ENCODE measurements at regions not wholly inside any gene's neighbourhood (a gene's known extent, or its start where the extent isn't known, plus 50 kb on each side); places are given as distances from the start of the nearest gene placed in this dataset.
"Not testable (repeated sequence)": the region's sequence is repeated elsewhere in the genome, so short reads cannot be mapped to it uniquely, and the experiment has no call there.

DNA sequence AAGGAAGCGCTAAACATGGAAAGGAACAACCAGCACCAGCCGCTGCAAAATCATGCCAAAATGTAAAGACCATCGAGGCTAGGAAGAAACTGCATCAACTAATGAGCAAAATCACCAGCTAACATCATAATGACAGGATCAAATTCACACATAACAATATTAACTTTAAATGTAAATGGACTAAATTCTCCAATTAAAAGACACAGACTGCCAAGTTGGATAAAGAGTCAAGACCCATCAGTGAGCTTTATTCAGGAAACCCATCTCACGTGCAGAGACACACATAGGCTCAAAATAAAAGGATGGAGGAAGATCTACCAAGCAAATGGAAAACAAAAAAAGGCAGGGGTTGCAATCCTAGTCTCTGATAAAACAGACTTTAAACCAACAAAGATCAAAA lies 49.9 kb upstream of the KCNQ5 start:
- H3K4me1 ChIP-seq (ENCODE audit: control insufficient read depth in 1 of 2, insufficient read depth in 2 of 2, low read length in 2 of 2); H3K4me3 ChIP-seq (ENCODE audit: low read length in 2 of 2); H3K36me3 ChIP-seq (ENCODE audit: control insufficient read depth in 1 of 2, insufficient read depth in 2 of 2, low read length in 1 of 2); intact Hi-C loops (cut with DNase I); H3K27ac ChIP-seq (ENCODE audit: low read depth in 1 of 2, low read length in 2 of 2); DNase-seq; ATAC-seq (ENCODE audit: low FRiP score); H3K9me3 ChIP-seq (ENCODE audit: control insufficient read depth, low read length); H3K27me3 ChIP-seq (ENCODE audit: control insufficient read depth in 1 of 2, insufficient read depth in 2 of 2, low read length in 1 of 2): not testable (repeated sequence)
- WGBS, 2 donors: 86 to 96% methylated on average over 1 to 2 of the region's 4 CpGs

Measured in aorta (tissue), 5 donors.